Kasumi-1 (cell line): ENCODE measurements at regions not wholly inside any gene's neighbourhood (a gene's known extent, or its start where the extent isn't known, plus 50 kb on each side); places are given as distances from the start of the nearest gene placed in this dataset.
"Not testable (repeated sequence)": the region's sequence is repeated elsewhere in the genome, so short reads cannot be mapped to it uniquely, and the experiment has no call there.

Experiments used
- DNase-seq, 2 experiments: peaks; one replicate each; lab custom pipeline; 2025; lab: John Stamatoyannopoulos, UW

DNA sequence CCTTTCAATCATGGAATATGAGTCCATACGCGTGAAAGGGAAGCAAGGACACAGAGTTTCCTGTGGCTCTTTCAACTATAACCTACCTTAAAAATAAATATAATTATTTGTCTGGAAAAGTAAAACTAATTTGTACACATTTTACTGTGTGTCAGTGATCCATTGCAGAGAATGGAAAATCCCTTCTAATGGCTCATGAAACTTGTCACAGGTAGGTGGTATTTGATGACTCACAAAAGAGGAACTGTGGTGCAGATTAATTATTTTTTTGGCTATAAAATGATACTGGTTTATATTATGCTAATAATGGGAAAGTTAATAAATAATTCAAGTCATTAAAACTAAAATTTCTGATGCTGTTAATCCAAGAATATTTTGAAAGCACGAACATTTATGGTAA lies 792.2 kb downstream of the METTL15 start:
- DNase-seq, result no peak

- DNase-seq, result no peak
Observed at GRCh38 chr11:28899706-28900105, 791.5 kb downstream of the METTL15 start.

DNA sequence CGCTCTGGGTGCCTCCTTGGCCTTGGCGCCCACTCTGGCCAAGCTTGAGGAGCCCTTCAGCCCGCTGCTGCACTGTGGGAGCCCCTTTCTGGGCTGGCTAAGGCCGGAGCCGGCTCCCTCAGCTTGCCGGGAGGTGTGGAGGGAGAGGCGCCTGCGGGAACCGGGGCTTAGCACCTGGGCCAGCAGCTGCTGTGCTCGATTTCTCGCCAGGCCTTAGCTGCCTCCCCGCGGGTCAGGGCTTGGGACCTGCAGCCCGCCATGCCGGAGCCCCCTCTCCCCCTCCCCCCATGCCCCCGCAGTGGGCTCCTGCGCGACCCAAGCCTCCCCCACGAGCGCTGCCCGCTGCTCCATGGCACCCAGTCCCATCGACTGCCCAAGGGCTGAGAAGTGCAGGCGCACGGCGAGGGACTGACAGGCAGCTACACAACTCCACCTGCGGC lies 782.4 kb downstream of the METTL15 start:
- not testable (repeated sequence) for DNase-seq

GRCh38 chr11:28887681-28888080 lies 779.5 kb downstream of the METTL15 start:
- peak; percentile 9 to 16 for DNase-seq

- no peak for DNase-seq
Observed at GRCh38 chr11:28879869-28880268, 771.7 kb downstream of the METTL15 start.

- DNase-seq, result no peak
Observed at GRCh38 chr11:28878025-28878424, 769.8 kb downstream of the METTL15 start.

DNA sequence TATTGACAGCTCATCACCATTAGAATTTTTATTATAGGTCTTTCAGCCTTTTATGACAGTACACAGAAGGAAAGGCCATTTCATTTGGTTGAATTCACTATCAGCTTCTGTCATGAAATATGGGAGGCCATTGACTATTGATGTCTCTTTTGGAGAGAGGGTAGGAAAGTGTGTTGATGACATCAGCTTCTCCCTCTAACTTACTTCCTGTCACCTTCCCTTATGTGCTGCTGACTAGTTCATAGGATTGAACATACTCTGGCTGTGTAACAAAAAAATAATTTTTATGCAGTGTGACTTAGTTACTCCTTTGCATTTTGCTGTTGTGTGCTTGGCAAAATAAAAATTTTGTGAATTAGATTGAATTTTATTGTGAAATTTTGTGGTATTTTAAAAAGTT lies 769.2 kb downstream of the METTL15 start:
- DNase-seq, result no peak

GRCh38 chr11:28874706-28875105 lies 766.5 kb downstream of the METTL15 start:
- DNase-seq, result no peak

DNA sequence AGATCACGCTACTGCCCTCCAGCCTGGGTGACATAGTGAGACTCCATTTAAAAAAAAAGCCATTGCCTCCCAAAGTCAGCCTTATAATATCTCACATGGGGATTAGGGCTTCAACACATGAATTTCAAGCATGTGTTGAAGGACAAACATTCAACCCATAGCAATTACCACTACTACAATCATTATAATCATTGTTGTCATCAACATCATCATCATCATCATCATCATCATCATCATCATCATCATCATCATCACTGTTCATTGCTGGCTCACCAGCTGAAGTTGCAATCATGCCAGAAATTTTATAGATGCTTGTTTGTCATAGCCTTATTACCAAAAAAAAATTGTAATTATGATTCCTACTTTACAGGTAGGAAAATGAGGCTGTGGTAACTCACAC lies 762.9 kb downstream of the METTL15 start:
- DNase-seq, result no peak

DNA sequence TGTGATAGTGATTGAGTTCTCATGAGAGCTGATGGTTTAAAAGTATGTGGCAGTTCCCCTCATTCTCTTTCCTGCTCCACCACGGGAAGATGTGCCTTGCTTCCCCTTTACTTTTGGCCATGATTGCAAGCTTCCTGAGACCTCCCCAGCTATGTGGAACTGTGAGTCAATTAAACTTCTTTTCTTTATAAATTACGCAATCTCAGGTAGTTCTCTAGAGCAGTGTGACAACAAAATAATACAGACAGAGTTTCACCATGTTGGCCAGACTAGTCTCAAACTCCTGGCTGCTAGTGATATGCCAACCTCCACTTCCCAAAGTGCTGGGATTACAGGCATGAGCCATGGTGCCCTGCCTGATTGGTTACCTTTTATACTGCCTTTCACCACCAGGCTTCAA lies 755.2 kb downstream of the METTL15 start:
- no peak for DNase-seq

GRCh38 chr11:28860893-28861292 lies 752.7 kb downstream of the METTL15 start:
- no peak for DNase-seq

- no peak for DNase-seq
Observed at GRCh38 chr11:28858076-28858475, 749.9 kb downstream of the METTL15 start.

GRCh38 chr11:28849053-28849452 lies 740.9 kb downstream of the METTL15 start:
- no peak for DNase-seq

DNA sequence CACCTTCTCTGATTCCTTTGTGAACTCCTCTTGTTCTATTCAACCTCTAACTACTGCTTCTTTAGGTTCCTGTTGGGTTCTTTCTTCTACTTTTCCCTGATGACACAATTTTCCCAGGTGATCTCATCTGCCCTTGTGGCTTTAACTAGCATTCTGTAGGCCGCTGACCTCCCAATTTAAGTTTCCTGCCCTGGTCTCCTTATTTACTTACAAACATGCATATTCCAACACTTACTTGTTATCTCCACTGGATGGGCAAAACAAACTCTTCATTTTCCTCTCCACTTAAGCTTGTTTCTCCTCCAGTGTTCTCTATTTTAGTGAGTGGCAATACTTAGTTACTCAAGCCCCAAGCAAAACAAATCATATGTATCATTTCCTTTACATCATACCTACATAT lies 734.5 kb downstream of the METTL15 start:
- DNase-seq, result no peak

DNA sequence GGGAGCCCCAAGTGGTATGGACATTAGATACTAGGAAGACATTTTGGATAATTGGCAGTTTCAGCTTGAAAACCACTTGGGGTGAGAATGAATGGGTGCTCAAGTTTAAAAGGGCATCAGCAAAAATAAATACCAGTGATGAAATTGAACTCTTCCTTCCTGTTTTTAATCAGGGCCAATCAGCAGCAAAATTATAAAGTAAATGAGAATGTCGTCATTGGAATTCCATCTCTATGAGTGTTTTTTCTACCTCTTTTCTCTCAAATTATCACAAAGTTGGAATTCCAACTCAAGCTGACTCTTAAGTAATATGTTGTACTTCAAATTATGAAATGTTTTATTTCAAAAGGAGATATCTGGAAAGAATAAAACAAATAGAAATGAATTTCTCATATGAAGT lies 730.6 kb downstream of the METTL15 start:
- DNase-seq, result no peak

DNA sequence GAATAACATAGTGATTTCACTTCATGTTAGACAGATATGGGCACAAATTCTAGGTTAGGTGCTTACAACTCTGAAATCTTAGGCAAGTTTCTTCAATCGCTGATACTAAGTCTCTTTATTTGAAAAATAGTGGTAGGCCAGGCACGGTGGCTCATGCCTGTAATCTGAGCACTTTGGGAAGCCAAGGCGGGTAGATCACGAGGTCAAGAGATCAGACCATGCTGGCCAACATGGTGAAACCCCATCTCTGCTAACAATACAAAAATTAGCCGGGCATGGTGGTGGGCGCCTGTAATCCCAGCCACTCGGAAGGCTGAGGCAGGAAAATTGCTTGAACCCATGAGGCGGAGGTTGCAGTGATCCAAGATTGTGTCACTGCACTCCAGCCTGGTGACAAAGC lies 729.4 kb downstream of the METTL15 start:
- no peak for DNase-seq

- no peak for DNase-seq
Observed at GRCh38 chr11:28836285-28837081, 728.3 kb downstream of the METTL15 start.

DNA sequence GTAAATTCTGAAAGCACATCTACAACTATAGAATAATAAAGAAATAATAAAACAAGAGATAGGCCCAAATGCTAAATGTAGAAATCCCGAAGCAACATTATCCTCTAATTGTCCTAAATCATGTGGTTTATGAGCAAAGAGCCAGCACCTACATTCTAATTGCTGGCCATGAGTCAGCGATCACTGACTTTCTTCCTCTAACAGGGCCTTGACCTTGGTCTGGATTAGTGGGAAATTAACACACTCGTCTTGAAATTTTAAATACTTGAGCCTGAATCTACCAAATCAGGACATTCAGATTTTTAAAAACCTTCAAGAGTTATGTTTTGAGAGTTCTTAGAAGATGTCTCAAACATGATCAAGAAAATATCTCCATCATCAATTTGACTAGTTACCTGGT lies 727.6 kb downstream of the METTL15 start:
- no peak for DNase-seq

GRCh38 chr11:28835317-28835716 lies 727.1 kb downstream of the METTL15 start:
- DNase-seq, result no peak

DNA sequence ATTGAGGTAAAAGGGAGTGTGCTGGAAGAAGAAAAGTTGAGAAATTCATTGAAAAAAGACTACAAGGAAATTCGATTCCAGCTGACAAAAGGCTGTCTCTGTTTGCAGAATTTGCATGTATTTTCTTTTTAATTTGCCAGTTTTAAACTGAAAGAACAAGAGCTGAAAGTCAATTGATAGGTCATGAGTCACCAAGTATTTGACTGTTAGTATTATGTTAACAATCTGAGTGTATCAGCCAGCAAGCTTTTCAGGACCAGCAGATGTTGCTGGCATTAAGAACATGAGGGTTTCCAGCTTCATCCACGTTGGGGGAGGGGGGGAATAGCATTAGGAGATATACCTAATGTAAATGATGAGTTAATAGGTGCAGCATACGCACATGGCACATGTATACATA lies 726.7 kb downstream of the METTL15 start:
- no peak for DNase-seq

DNA sequence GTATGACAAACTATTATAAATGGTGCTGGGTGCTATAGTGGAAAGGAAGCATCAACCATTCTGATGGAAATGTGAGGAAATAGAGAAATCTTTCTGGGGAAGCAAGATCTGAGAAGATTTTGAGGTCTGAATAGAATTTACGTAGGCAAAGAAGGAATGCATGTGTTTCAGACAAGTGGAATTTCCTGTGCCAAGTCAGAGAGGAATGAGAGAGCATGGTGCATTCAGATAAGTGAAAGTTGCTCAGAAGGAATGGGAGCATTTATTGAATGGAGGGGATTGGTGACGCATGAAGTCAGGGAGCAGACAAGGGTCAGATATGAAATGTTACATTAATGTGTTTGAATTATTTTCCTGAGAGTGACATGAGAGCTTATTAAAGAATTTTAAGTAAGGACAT lies 725.5 kb downstream of the METTL15 start:
- DNase-seq, result no peak

DNA sequence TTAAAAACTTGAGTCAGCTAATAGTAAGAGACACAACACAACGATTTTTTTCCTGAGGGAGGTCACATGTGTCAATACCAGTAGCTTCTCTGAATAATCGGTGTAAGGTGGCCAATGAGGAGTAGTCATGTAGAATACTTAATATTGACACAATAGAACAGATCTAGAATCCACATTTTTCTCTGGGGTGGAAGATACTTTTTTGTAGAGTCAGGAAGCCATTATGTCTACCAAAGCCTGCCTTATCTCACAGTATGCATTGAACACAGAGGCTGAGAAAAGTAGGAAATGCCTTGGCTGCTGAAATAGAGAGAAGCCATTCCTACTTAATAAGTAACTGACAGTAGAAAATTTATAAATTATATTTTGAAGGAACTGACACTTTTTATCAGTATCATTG lies 725.0 kb downstream of the METTL15 start:
- DNase-seq, result no peak

DNA sequence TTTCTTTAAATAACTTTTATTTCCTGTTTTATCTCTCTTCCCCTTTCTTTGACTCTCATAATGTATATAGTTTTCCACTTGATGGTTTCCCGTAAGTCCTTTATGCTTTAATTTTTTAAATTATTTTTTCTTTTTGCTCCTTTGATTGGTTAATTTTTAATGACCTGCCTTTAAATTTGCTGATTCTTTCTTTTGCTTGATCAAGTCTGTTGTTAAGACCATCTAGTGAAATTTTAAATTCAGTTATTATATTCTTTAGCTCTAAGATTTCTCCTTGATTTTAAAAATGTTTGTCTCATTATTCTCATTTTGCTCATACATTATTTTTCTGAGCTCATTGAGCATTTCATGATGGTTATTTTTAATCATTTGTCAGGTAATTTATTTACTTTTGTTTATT lies 718.6 kb downstream of the METTL15 start:
- DNase-seq, result no peak

DNA sequence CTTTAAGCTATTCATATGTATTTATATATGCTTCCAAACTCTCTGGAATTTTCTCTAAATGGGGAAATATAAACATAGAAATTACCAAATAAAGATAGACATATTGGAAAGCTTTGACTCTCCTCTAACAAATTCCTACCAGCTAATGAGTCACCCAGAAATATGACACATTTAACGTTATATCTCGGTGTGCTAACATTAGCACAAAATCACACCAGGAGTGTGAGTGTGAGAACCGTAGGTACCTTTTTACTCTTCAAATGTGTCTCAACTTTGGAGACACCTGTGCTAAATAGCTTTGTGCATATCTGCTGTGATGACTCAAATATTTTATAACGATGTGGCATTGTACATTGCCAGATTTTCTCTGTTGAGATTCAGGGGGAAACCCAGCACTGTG lies 714.4 kb downstream of the METTL15 start:
- DNase-seq, result no peak
